Lung (tissue), 11 donors: ENCODE measurements at regions not wholly inside any gene's neighbourhood (a gene's known extent, or its start where the extent isn't known, plus 50 kb on each side); places are given as distances from the start of the nearest gene placed in this dataset.

Source experiments
- ATAC-seq: fragments of 200-7000 bp; cut with Tn5 transposase; one replicate; pipeline ENCODE4 v1.9.1; 2020; ENCODE audit warnings: moderate number of reproducible peaks; ENCODE audit not compliant: insufficient read depth, low FRiP score
- DNase-seq, 3 donors: peaks; one replicate each; pipeline ENCODE4 v3.0.0-alpha.2; 2013 to 2017
- H3K27ac ChIP-seq, 2 donors: one replicate each; pipeline ENCODE4 v1.5.1; 2013; ENCODE audit warnings: mild to moderate bottlenecking in 2 of 2, moderate library complexity in 2 of 2, control low read depth in 1 of 2, inconsistent platforms in 1 of 2, low read depth in 1 of 2, low read length in 1 of 2
- H3K27me3 ChIP-seq, 3 donors: one replicate each; pipeline ENCODE4 v1.5.1; 2013; ENCODE audit warnings: low read length in 2 of 3; ENCODE audit not compliant: control insufficient read depth in 3 of 3, insufficient read depth in 3 of 3
- H3K36me3 ChIP-seq, 4 donors: one replicate each; pipeline ENCODE4 v1.5.1; 2013; ENCODE audit warnings: low read length in 4 of 4, mild to moderate bottlenecking in 1 of 4, moderate library complexity in 1 of 4; ENCODE audit not compliant: control insufficient read depth in 4 of 4, insufficient read depth in 4 of 4
- H3K4me1 ChIP-seq, 5 donors: one replicate each; pipeline ENCODE4 v1.5.1; 2013; ENCODE audit warnings: low read length in 5 of 5, mild to moderate bottlenecking in 2 of 5, moderate library complexity in 1 of 5; ENCODE audit not compliant: control insufficient read depth in 5 of 5, insufficient read depth in 5 of 5
- H3K4me3 ChIP-seq: one replicate; pipeline ENCODE4 v1.5.1; 2013; ENCODE audit warnings: mild to moderate bottlenecking, control low read depth, moderate library complexity
- H3K9ac ChIP-seq, 2 donors: one replicate each; pipeline ENCODE4 v1.5.1; 2013; ENCODE audit warnings: low read length in 2 of 2, control low read depth in 1 of 2; ENCODE audit not compliant: insufficient read depth in 1 of 2
- H3K9me3 ChIP-seq, 4 donors: one replicate each; pipeline ENCODE4 v1.5.1; 2013; ENCODE audit warnings: low read length in 3 of 4, mild to moderate bottlenecking in 1 of 4, moderate library complexity in 1 of 4; ENCODE audit not compliant: control insufficient read depth in 4 of 4, insufficient read depth in 3 of 4
- CTCF ChIP-seq: IDR thresholded peaks from 2 replicates; pipeline ENCODE4 v1.5.1; 2012; ENCODE audit warnings: mild to moderate bottlenecking; ENCODE audit errors: control extremely low read depth, extremely low read depth
- WGBS, 2 donors: extraction: QIAGEN DNeasy Blood & Tissue Kit; methylation state at CpG; one replicate each; pipeline ENCODE4 v1.1.7; 2013; 5-methylcytosine and 5-hydroxymethylcytosine counted together
- donor health status: control.
- donor health status: control.
- donor health status: Bipolar disorder and iron deficiency.
- donor health status: healthy.
- donor health status: DM: yes; HTN: yes; CAD: no.

GRCh38 chr4:36863601-36864000, 380.9 kb upstream of the NWD2 start:
- no peaks in the 10 kb centered on the region for H3K9me3 ChIP-seq
- no peak for TF ChIP-seq CTCF
- WGBS, 2 donors, result 81 to 85% methylated on average over 2 of the region's 2 CpGs

GRCh38 chr4:36870121-36870520, 374.4 kb upstream of the NWD2 start:
- Histone ChIP-seq H3K36me3 (no peaks in the 10 kb centered on the region), H3K9ac (no peak overlapping the region), H3K4me1 (no peaks in the 10 kb centered on the region), H3K9me3 (no peaks in the 10 kb centered on the region), H3K27me3 (no peaks in the 10 kb centered on the region), H3K27ac (no peak overlapping the region), H3K4me3 (no peak overlapping the region)
- no peak for ATAC-seq
- TF ChIP-seq CTCF, result no peak
- no peak for DNase-seq

More at GRCh38 chr4:36863601-36864000, 380.9 kb upstream of the NWD2 start:
- Histone ChIP-seq H3K27me3 (no peaks in the 10 kb centered on the region), H3K4me1 (no peaks in the 10 kb centered on the region), H3K27ac (no peak overlapping the region), H3K9ac (no peak overlapping the region), H3K4me3 (no peak overlapping the region), H3K36me3 (no peaks in the 10 kb centered on the region)
- ATAC-seq (no peak), DNase-seq (no peak)

- H3K27ac ChIP-seq, result no peak overlapping the region
- H3K4me1 ChIP-seq, result no peaks in the 10 kb centered on the region
- H3K9me3 ChIP-seq, result no peaks in the 10 kb centered on the region
- H3K36me3 ChIP-seq, result no peaks in the 10 kb centered on the region
- TF ChIP-seq CTCF, result no peak
- H3K27me3 ChIP-seq, result no peaks in the 10 kb centered on the region
- DNase-seq (peak in 2 of 3 donors; percentile 10 to 42), ATAC-seq (no peak)
- H3K4me3 ChIP-seq, result no peak overlapping the region
- no peak overlapping the region for H3K9ac ChIP-seq
- 69 to 76% methylated on average over 1 of the region's 1 CpG for WGBS, 2 donors
Measured at GRCh38 chr4:36872679-36873078, 371.9 kb upstream of the NWD2 start.

GRCh38 chr4:36884151-36884550, 360.4 kb upstream of the NWD2 start:
- no peaks in the 10 kb centered on the region for H3K27me3 ChIP-seq
- no peak overlapping the region for H3K9ac ChIP-seq
- H3K4me1 ChIP-seq, result no peaks in the 10 kb centered on the region
- H3K4me3 ChIP-seq, result no peak overlapping the region
- WGBS, 2 donors, result 75 to 76% methylated on average over 3 of the region's 3 CpGs
- DNase-seq (no peak), ATAC-seq (no peak)
- no peaks in the 10 kb centered on the region for H3K36me3 ChIP-seq
- TF ChIP-seq CTCF, result no peak
- H3K27ac ChIP-seq, result no peak overlapping the region
- peaks cover 0 to 6% (median 0%) of the 10 kb centered on the region in 4 donors for H3K9me3 ChIP-seq
